Panc1 (cell line): ENCODE measurements at regions not wholly inside any gene's neighbourhood (a gene's known extent, or its start where the extent isn't known, plus 50 kb on each side); places are given as distances from the start of the nearest gene placed in this dataset.
"Not testable (repeated sequence)": the region's sequence is repeated elsewhere in the genome, so short reads cannot be mapped to it uniquely, and the experiment has no call there.

ENCODE experiments used
- ATAC-seq: fragments of 200-7000 bp; cut with Tn5 transposase; 2 replicates; pipeline ENCODE4 v1.9.1; 2020; ENCODE audit warnings: mild to moderate bottlenecking, moderate library complexity
- BruUV-seq: library from RNA; stranded (reverse); fragments of 400-500 nt; replicated peaks from 2 replicates; lab custom pipeline; 2021; lab: Mats Ljungman, UMichigan
- CTCF ChIA-PET: fragments of 300-600 bp; sonication (Branson Sonifier 250); formaldehyde crosslinking; loops from one replicate; lab custom pipeline; 2022; ENCODE audit warnings: antibody characterized with exemption; lab: Charles Lee
- POLR2A ChIA-PET: fragments of 300-600 bp; sonication (Branson Sonifier 250); formaldehyde crosslinking; loops from one replicate; lab custom pipeline; 2022; ENCODE audit warnings: antibody characterized with exemption; lab: Charles Lee
- DNase-seq: peaks from one replicate; pipeline ENCODE4 v3.0.0-alpha.2; 2010; ENCODE audit warnings: low read depth, low spot score
- H3K27ac ChIP-seq: 2 replicates; pipeline ENCODE4 v1.5.1; 2011; ENCODE audit warnings: mild to moderate bottlenecking, low read length, inconsistent platforms
- H3K27me3 ChIP-seq: fragments of 200-500 bp; sonication (Bioruptor generic); 2 replicates; pipeline ENCODE4 v1.6.0; 2014; ENCODE audit warnings: low read length, inconsistent platforms; ENCODE audit not compliant: control insufficient read depth, insufficient read depth
- H3K36me3 ChIP-seq: fragments of 200-500 bp; sonication (Bioruptor generic); 2 replicates; pipeline ENCODE4 v1.5.1; 2014; ENCODE audit warnings: inconsistent platforms, mild to moderate bottlenecking, low read length, moderate library complexity; ENCODE audit not compliant: control insufficient read depth, insufficient read depth
- H3K4me1 ChIP-seq: 2 replicates; pipeline ENCODE4 v1.5.1; 2011; ENCODE audit warnings: inconsistent platforms, mild to moderate bottlenecking, low read length, moderate library complexity; ENCODE audit not compliant: control insufficient read depth, insufficient read depth
- H3K4me3 ChIP-seq, 2 experiments: 2 replicates each; pipeline ENCODE4 v1.5.1; 2011 to 2012; ENCODE audit warnings: low read depth in 2 of 2, low read length in 2 of 2, mild to moderate bottlenecking in 2 of 2, inconsistent platforms in 1 of 2, moderate library complexity in 1 of 2
- H3K9me3 ChIP-seq: fragments of 200-500 bp; sonication (Bioruptor generic); 2 replicates; pipeline ENCODE4 v1.5.1; 2014; ENCODE audit warnings: low read depth, mild to moderate bottlenecking, inconsistent platforms, low read length, moderate library complexity; ENCODE audit not compliant: control insufficient read depth, insufficient read depth
- CTCF ChIP-seq: fragments of 450-650 bp; IDR thresholded peaks from 2 replicates; pipeline ENCODE4 v1.5.1; 2017; ENCODE audit warnings: mild to moderate bottlenecking
- POLR2AphosphoS5 ChIP-seq: IDR thresholded peaks from 2 replicates; pipeline ENCODE4 v1.6.1; 2012; ENCODE audit warnings: mild to moderate bottlenecking, low read depth, low read length, moderate library complexity
- REST ChIP-seq, 2 experiments: IDR thresholded peaks; 2 replicates each; pipeline ENCODE4 v1.6.1; 2011 to 2012; ENCODE audit warnings: low read depth in 2 of 2, control low read depth in 1 of 2, low read length in 1 of 2, mild to moderate bottlenecking in 1 of 2, moderate library complexity in 1 of 2; ENCODE audit not compliant: insufficient read depth in 1 of 2
- SIN3A ChIP-seq: IDR thresholded peaks from 2 replicates; pipeline ENCODE4 v1.6.1; 2012; ENCODE audit warnings: low read depth, mild to moderate bottlenecking, low read length, moderate library complexity, borderline replicate concordance; ENCODE audit not compliant: insufficient read depth
- TCF7L2 ChIP-seq: IDR thresholded peaks from 2 replicates; pipeline ENCODE4 v1.6.1; 2011; ENCODE audit warnings: mild to moderate bottlenecking, low read depth, low read length, inconsistent platforms
- in situ Hi-C: cut with HindIII; loops from 2 replicates; pipeline ENCODE4 v1.10.0; 2016; ENCODE audit warnings: low sequenced_read_pairs, low pct_unique_long_range_greater_than_20kb
- intact Hi-C: fragments of 100-400 bp; cut with micrococcal nuclease; formaldehyde crosslinking; loops from one replicate; pipeline ENCODE4 v1.10.0; 2022; ENCODE audit not compliant: unreplicated experiment

- intact Hi-C loops = no loop called here
- Histone ChIP-seq H3K4me1 (no peaks in the 10 kb centered on the region), H3K27me3 (no peaks in the 10 kb centered on the region), H3K36me3 (no peaks in the 10 kb centered on the region), H3K4me3 (no peak overlapping the region), H3K27ac (no peak overlapping the region), H3K9me3 (no peaks in the 10 kb centered on the region)
- BruUV-seq = no TSS peak
- TF ChIP-seq TCF7L2 (no peak), POLR2AphosphoS5 (no peak), CTCF (no peak), REST (IDR thresholded peaks at IDR 0.05; ENCODE audit: insufficient read depth in 1 of 2, low read depth in 2 of 2, low read length in 1 of 2) (no peak), SIN3A (no peak)
- DNase-seq (no peak), ATAC-seq (no peak)
- in situ Hi-C loops = no loop called here
- ChIA-PET CTCF (interaction anchor here (0.6 kb wide), 1 partner anchor 313 kb away, joined by 7 read pairs; no protein-coding TSS in a partner anchor), POLR2A (no interaction called here)
Measured at GRCh38 chr4:163237856-163238255, 71.2 kb upstream of the NAF1 start.

- DNase-seq, H3K4me3 ChIP-seq, H3K9me3 ChIP-seq, CTCF ChIA-PET, in situ Hi-C loops, H3K27ac ChIP-seq, intact Hi-C loops, H3K4me1 ChIP-seq, ATAC-seq, H3K36me3 ChIP-seq, POLR2A ChIA-PET, H3K27me3 ChIP-seq, BruUV-seq: not testable (repeated sequence)
Measured at GRCh38 chr4:163236389-163236788, 69.7 kb upstream of the NAF1 start.

GRCh38 chr4:163233321-163233720, 66.6 kb upstream of the NAF1 start:
- Histone ChIP-seq H3K27me3 (no peaks in the 10 kb centered on the region), H3K27ac (no peak overlapping the region), H3K4me3 (no peak overlapping the region), H3K36me3 (no peaks in the 10 kb centered on the region), H3K4me1 (no peaks in the 10 kb centered on the region), H3K9me3 (no peaks in the 10 kb centered on the region)
- intact Hi-C loops = no loop called here
- BruUV-seq = no TSS peak
- ChIA-PET CTCF (interaction anchor here (0.7 kb wide), 1 partner anchor 19 kb away, joined by 3 read pairs; no protein-coding TSS in a partner anchor), POLR2A (no interaction called here)
- TF ChIP-seq TCF7L2 (no peak), SIN3A (no peak), POLR2AphosphoS5 (no peak), REST (IDR thresholded peaks at IDR 0.05; ENCODE audit: insufficient read depth in 1 of 2, low read depth in 2 of 2, low read length in 1 of 2) (no peak), CTCF (no peak)
- ATAC-seq (no peak), DNase-seq (no peak)
- in situ Hi-C loops = no loop called here
